ENCODE measurements at regions not wholly inside any gene's neighbourhood (a gene's known extent, or its start where the extent isn't known, plus 50 kb on each side); places are given as distances from the start of the nearest gene placed in this dataset.

DNA sequence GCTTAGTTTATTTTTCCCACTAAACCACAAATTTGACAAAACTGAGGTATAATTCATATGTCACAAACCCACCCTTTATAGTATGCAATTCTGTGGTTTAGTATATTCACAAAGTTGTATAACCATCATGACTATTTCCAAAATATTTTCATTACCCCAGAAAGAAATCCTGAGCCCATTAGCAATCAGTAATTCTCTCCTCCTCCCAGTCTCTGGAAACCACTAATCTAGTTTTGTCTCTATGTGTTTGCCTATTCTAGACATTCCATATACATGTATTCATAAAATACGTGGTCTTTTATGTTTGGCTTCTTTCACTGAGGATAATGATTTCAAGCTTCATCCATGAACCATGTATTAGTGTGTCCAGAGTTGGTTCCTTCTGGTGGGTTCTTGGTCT is 267.6 kb downstream of the AEBP2 start:
- TF ChIP-seq, protein P1, sequence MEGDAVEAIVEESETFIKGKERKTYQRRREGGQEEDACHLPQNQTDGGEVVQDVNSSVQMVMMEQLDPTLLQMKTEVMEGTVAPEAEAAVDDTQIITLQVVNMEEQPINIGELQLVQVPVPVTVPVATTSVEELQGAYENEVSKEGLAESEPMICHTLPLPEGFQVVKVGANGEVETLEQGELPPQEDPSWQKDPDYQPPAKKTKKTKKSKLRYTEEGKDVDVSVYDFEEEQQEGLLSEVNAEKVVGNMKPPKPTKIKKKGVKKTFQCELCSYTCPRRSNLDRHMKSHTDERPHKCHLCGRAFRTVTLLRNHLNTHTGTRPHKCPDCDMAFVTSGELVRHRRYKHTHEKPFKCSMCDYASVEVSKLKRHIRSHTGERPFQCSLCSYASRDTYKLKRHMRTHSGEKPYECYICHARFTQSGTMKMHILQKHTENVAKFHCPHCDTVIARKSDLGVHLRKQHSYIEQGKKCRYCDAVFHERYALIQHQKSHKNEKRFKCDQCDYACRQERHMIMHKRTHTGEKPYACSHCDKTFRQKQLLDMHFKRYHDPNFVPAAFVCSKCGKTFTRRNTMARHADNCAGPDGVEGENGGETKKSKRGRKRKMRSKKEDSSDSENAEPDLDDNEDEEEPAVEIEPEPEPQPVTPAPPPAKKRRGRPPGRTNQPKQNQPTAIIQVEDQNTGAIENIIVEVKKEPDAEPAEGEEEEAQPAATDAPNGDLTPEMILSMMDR (IDR thresholded peaks at IDR 0.05), result no peak
- no peak for DNase-seq
- ATAC-seq, result no peak
- peaks cover 0 to 55% (median 7%) of the 10 kb centered on the region in 11 donors for H3K9me3 ChIP-seq
- H3K27me3 ChIP-seq, result no peaks in the 10 kb centered on the region
- peaks cover 0 to 13% (median 3%) of the 10 kb centered on the region in 9 donors for H3K4me1 ChIP-seq
- no peaks in the 10 kb centered on the region for H3K36me3 ChIP-seq
- WGBS, 2 donors, result 87 to 88% methylated on average over 1 of the region's 1 CpG
- H3K4me3 ChIP-seq, result no peak overlapping the region
- intact Hi-C loops (cut with DNase I), result no loop called here
- H3K27ac ChIP-seq, result no peak overlapping the region

DNA sequence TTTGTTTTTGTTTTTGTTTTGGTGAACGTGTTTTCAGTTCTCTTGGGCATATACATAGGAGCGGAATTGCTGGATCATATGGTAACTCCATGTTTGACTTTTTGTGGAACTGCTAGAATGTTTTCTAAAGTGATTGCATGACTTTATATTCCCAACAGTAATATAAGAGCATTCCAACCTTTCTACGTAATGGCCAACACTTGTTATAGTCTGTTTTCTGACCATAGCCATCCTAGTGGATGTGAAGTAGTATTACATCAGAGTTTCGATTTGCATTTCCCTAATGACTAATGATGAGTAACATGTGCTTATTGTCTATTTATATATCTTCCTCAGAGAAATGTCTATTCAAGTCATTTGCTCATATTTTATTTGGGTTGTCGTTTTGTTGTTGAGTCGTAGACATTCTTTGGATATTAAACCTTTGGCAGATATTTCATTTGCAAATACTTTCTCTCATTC is 268.7 kb downstream of the AEBP2 start:
- TF ChIP-seq, protein P1 (IDR thresholded peaks at IDR 0.05), result no peak
- WGBS, 2 donors, result 74 to 78% methylated on average over 6 of the region's 6 CpGs
- ATAC-seq (no peak), DNase-seq (no peak)
- H3K9me3 ChIP-seq, result peaks cover 0 to 45% (median 5%) of the 10 kb centered on the region in 11 donors
- peaks cover 0 to 13% (median 3%) of the 10 kb centered on the region in 9 donors for H3K4me1 ChIP-seq
- H3K27ac ChIP-seq, result no peak overlapping the region
- H3K4me3 ChIP-seq, result no peak overlapping the region
- no peaks in the 10 kb centered on the region for H3K27me3 ChIP-seq
- intact Hi-C loops (cut with DNase I), result no loop called here
- no peaks in the 10 kb centered on the region for H3K36me3 ChIP-seq

DNA sequence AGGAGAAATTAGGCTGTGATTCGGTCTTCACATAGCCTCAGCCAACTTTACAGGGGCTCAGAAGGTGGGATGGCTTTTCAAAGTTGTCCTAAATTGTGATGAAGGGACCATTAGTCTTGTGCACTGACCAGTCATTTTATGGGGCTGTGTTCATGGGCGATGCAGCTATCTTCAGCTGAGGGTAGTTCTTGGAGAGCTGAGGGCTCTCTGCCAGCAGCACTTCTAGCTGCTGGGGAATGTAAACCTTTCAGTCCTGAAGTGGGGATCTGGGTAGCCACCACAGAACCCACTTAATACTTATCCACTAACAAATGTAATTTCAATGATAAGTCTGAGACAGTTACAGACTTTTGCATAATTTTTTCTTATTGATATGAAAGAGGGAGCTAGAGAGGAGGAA is 270.6 kb downstream of the AEBP2 start:
- H3K27ac ChIP-seq, result no peak overlapping the region

DNA sequence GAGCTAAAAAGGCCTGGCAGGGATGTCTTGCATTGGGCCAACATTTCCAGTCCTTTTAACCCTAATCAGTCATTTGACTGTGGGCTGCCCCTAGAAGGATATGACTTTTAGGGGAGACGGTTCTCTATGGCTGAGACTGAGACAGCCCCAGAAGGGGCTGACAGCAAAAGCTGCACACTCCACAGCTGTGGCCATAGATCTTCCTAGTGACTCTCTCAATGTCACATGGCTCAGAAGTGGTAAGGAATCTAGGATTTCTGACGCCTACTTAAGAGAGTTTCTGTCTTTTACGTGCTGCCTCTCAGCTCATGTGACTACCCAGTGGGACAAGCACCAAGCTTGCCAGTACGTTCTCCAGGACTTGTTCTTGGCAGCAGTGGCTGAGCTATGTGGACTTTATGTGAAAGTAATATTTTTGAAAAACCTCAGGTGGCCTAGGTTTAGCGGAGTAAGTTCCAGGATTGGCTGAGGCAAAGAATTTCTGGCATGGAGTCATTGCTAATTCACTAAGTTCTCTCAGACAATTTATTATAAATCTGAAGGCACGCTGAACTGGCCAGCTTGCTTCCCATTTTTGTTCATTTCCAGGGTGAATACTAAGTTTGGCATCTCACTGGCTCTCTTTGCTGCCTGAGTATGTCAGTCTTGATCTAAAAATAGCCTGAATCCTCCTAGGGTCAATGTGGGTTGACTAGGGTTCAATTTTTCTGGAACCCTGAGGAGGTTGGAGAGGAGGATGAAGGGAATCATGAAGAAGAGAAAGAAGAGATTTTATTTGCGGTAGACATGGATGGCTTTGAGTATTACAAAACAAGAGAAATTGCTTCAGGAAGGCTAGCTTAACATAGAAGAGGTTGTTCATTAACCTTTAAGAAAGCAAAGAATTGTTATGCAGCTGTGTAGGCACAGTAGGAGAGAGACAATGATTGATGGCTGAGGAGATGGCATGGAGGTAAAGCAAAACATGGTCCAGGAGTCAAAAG is 271.8 kb downstream of the AEBP2 start:
- intact Hi-C loops (cut with DNase I), result no loop called here
- Histone ChIP-seq H3K27ac (peak overlapping the region in 4 of 10 donors; percentile 18 to 44 (median 22)), H3K27me3 (no peaks in the 10 kb centered on the region), H3K4me3 (no peak overlapping the region), H3K4me1 (peaks cover 0 to 13% (median 3%) of the 10 kb centered on the region in 9 donors), H3K9me3 (peaks cover 0 to 25% (median 0%) of the 10 kb centered on the region in 11 donors), H3K36me3 (no peaks in the 10 kb centered on the region)
- TF ChIP-seq, protein P1 (IDR thresholded peaks at IDR 0.05), result no peak
- WGBS, 2 donors, result 58 to 66% methylated on average over 7 of the region's 7 CpGs
- peak in 6 of 8 donors; percentile 23 to 77 (median 45) for ATAC-seq
- no peak for DNase-seq

More for the DNA sequence above, 270.6 kb downstream of the AEBP2 start:
- H3K36me3 ChIP-seq, result no peaks in the 10 kb centered on the region
- TF ChIP-seq, protein P1 (IDR thresholded peaks at IDR 0.05), result no peak
- H3K4me3 ChIP-seq, result no peak overlapping the region
- no peak for DNase-seq
- intact Hi-C loops (cut with DNase I), result no loop called here
- H3K27me3 ChIP-seq, result no peaks in the 10 kb centered on the region
- H3K4me1 ChIP-seq, result peaks cover 0 to 13% (median 3%) of the 10 kb centered on the region in 9 donors
- H3K9me3 ChIP-seq, result peaks cover 0 to 36% (median 0%) of the 10 kb centered on the region in 11 donors
- ATAC-seq, result no peak
- 47 to 60% methylated on average over 2 of the region's 2 CpGs for WGBS, 2 donors

Data from heart right ventricle (tissue), 16 donors.